GM12878 (cell line): ENCODE measurements at regions not wholly inside any gene's neighbourhood (a gene's known extent, or its start where the extent isn't known, plus 50 kb on each side); places are given as distances from the start of the nearest gene placed in this dataset.
"Not testable (repeated sequence)": the region's sequence is repeated elsewhere in the genome, so short reads cannot be mapped to it uniquely, and the experiment has no call there.

Experiments
- ATAC-seq: fragments of 200-7000 bp; cut with Tn5 transposase; 3 replicates; pipeline ENCODE4 v1.9.1; 2020; ENCODE audit warnings: mild to moderate bottlenecking, moderate library complexity
- BruUV-seq: library from RNA; stranded (reverse); fragments of 400-500 nt; replicated peaks from 2 replicates; lab custom pipeline; 2021; lab: Mats Ljungman, UMichigan
- CTCF ChIA-PET: fragments of 300-600 bp; sonication (Branson Sonifier 250); formaldehyde crosslinking; extraction: SDS; loops from one replicate; lab custom pipeline; 2021; ENCODE audit warnings: inconsistent platforms; lab: Yijun Ruan, JAX
- POLR2A ChIA-PET: fragments of 350-600 bp; formaldehyde crosslinking; extraction: SDS; loops from one replicate; lab custom pipeline; 2021; ENCODE audit warnings: inconsistent platforms; lab: Charles Lee
- RAD21 ChIA-PET: fragments of 300-600 bp; sonication (Branson Sonifier 250); formaldehyde crosslinking; loops from one replicate; lab custom pipeline; 2023; ENCODE audit warnings: antibody characterized with exemption; ENCODE audit not compliant: unreplicated experiment; lab: Charles Lee
- SMC1A ChIA-PET: fragments of 300-600 bp; sonication (Branson Sonifier 250); formaldehyde crosslinking; loops from one replicate; lab custom pipeline; 2023; ENCODE audit not compliant: unreplicated experiment, uncharacterized antibody; lab: Charles Lee
- DNase-seq: peaks from one replicate; pipeline ENCODE4 v3.0.0-alpha.2; 2011; ENCODE audit warnings: low read depth, low spot score
- FAIRE-seq: peaks from 3 replicates; lab custom pipeline; 2011; peaks lifted over from hg19 to GRCh38; lab: Jason Lieb, UNC
- H2AFZ ChIP-seq: 2 replicates; pipeline ENCODE4 v1.6.0; 2011; ENCODE audit warnings: low read depth, low read length, control low read depth; ENCODE audit not compliant: control insufficient read depth
- H3K27ac ChIP-seq: 2 replicates; pipeline ENCODE4 v1.5.1; 2011; ENCODE audit warnings: control low read depth; ENCODE audit not compliant: control insufficient read depth, insufficient read depth
- H3K27me3 ChIP-seq, 2 experiments: replicated peaks in 1 of 2; 2 replicates each; pipeline versions ENCODE4 v1.6.0 to v1.6.1; 2011; ENCODE audit warnings: low read length in 1 of 2; ENCODE audit not compliant: control insufficient read depth in 2 of 2, insufficient read depth in 2 of 2
- H3K36me3 ChIP-seq, 2 experiments: 2 replicates each; pipeline ENCODE4 v1.5.1; 2011; ENCODE audit warnings: low read length in 1 of 2; ENCODE audit not compliant: control insufficient read depth in 2 of 2, insufficient read depth in 2 of 2
- H3K4me1 ChIP-seq: 2 replicates; pipeline ENCODE4 v1.6.1; 2011; ENCODE audit warnings: mild to moderate bottlenecking, low read length, moderate library complexity, mixed read lengths; ENCODE audit not compliant: control insufficient read depth, insufficient read depth
- H3K4me2 ChIP-seq: 2 replicates; pipeline ENCODE4 v1.6.0; 2011; ENCODE audit warnings: control low read depth; ENCODE audit not compliant: control insufficient read depth, insufficient read depth
- H3K4me3 ChIP-seq: fragments of 200-600 bp; sonication (generic); 2 replicates; pipeline ENCODE4 v1.5.1; 2016
- H3K79me2 ChIP-seq: 2 replicates; pipeline ENCODE4 v1.6.0; 2011; ENCODE audit warnings: low read length; ENCODE audit not compliant: control insufficient read depth, insufficient read depth
- H3K9ac ChIP-seq: 2 replicates; pipeline ENCODE4 v1.8.0; 2011; ENCODE audit warnings: low read length, control low read depth, mixed read lengths; ENCODE audit not compliant: control insufficient read depth, insufficient read depth
- H3K9me3 ChIP-seq: replicated peaks from 3 replicates; pipeline ENCODE4 v1.5.1; 2011; ENCODE audit warnings: mild to moderate bottlenecking, low read length; ENCODE audit not compliant: control insufficient read depth, insufficient read depth
- H4K20me1 ChIP-seq: 2 replicates; pipeline ENCODE4 v1.6.0; 2011; ENCODE audit not compliant: control insufficient read depth, insufficient read depth
- MYC ChIP-seq: IDR thresholded peaks from 2 replicates; pipeline ENCODE4 v1.6.1; 2011; ENCODE audit warnings: mild to moderate bottlenecking, low read length, moderate library complexity, inconsistent platforms; ENCODE audit not compliant: insufficient read depth, insufficient replicate concordance, insufficient read length, severe bottlenecking
- ZNF384 ChIP-seq: IDR thresholded peaks from 2 replicates; pipeline ENCODE4 v1.6.1; 2012; ENCODE audit warnings: low read depth, mild to moderate bottlenecking, low read length, improper control_type of control experiment, borderline replicate concordance
- WGBS: methylation state at CpG from one replicate; pipeline ENCODE4 v1.1.6; 2016; ENCODE audit warnings: low lambda C conversion rate; ENCODE audit not compliant: insufficient replicate concordance, insufficient coverage; ENCODE audit errors: missing lambda C conversion rate; 5-methylcytosine and 5-hydroxymethylcytosine counted together
- in situ Hi-C: fragments of 300-500 bp; cut with MboI; formaldehyde crosslinking; loops from 9 replicates; pipeline ENCODE4 v1.14.3; 2018; ENCODE audit warnings: mixed read lengths
- intact Hi-C: fragments of 100-400 bp; cut with micrococcal nuclease; formaldehyde crosslinking; loops from one replicate; pipeline ENCODE4 v1.14.2; 2022; ENCODE audit not compliant: unreplicated experiment
- TF ChIP-seq, protein P1 (sequence below): IDR thresholded peaks from 2 replicates; pipeline ENCODE4 v1.6.1; 2012; ENCODE audit warnings: low read depth, low read length, improper control_type of control experiment

GRCh38 chr7:34358578-34358977, 299.4 kb upstream of the NPSR1 start:
- BruUV-seq, SMC1A ChIA-PET, H3K9me3 ChIP-seq, H3K27ac ChIP-seq, RAD21 ChIA-PET, POLR2A ChIA-PET, H3K4me3 ChIP-seq, DNase-seq, H2AFZ ChIP-seq, in situ Hi-C loops, H3K9ac ChIP-seq, H3K27me3 ChIP-seq, H4K20me1 ChIP-seq, H3K79me2 ChIP-seq, intact Hi-C loops, ATAC-seq, H3K4me1 ChIP-seq, H3K4me2 ChIP-seq, FAIRE-seq, H3K36me3 ChIP-seq: not testable (repeated sequence)
- CTCF ChIA-PET: interaction anchor here (0.6 to 0.9 kb wide), 2 partner anchors 9 to 41 kb away, joined by 3 read pairs; no protein-coding TSS in a partner anchor
- 0% methylated on average over 1 of the region's 1 CpG for WGBS

GRCh38 chr7:34361663-34362250, 296.3 kb upstream of the NPSR1 start:
- no peaks in the 10 kb centered on the region for H4K20me1 ChIP-seq
- POLR2A ChIA-PET: no interaction called here
- in situ Hi-C loops: no loop called here

More at GRCh38 chr7:34361663-34362250, 296.3 kb upstream of the NPSR1 start:
- H3K9ac ChIP-seq: no peak overlapping the region
- WGBS: 27% methylated on average over 3 of the region's 3 CpGs
- ChIA-PET RAD21 (no interaction called here), CTCF (no interaction called here), SMC1A (no interaction called here)
- H2AFZ ChIP-seq: no peak overlapping the region
- ATAC-seq (no peak), FAIRE-seq (no peak), DNase-seq (no peak)
- H3K4me1 ChIP-seq: no peaks in the 10 kb centered on the region
- no peaks in the 10 kb centered on the region for H3K36me3 ChIP-seq
- no peak overlapping the region for H3K4me2 ChIP-seq
- TF ChIP-seq, protein P1, sequence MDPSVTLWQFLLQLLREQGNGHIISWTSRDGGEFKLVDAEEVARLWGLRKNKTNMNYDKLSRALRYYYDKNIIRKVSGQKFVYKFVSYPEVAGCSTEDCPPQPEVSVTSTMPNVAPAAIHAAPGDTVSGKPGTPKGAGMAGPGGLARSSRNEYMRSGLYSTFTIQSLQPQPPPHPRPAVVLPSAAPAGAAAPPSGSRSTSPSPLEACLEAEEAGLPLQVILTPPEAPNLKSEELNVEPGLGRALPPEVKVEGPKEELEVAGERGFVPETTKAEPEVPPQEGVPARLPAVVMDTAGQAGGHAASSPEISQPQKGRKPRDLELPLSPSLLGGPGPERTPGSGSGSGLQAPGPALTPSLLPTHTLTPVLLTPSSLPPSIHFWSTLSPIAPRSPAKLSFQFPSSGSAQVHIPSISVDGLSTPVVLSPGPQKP: no peak
- no peak for TF ChIP-seq MYC
- no peak for TF ChIP-seq ZNF384
- no TSS peak for BruUV-seq
- no peaks in the 10 kb centered on the region for H3K27me3 ChIP-seq
- H3K27ac ChIP-seq: no peak overlapping the region
- intact Hi-C loops: no loop called here
- no peaks in the 10 kb centered on the region for H3K79me2 ChIP-seq
- H3K9me3 ChIP-seq: no peaks in the 10 kb centered on the region
- no peak overlapping the region for H3K4me3 ChIP-seq
